DOHH2 (cell line): ENCODE measurements at regions not wholly inside any gene's neighbourhood (a gene's known extent, or its start where the extent isn't known, plus 50 kb on each side); places are given as distances from the start of the nearest gene placed in this dataset.

Source experiments
- EZH2phosphoT487 ChIP-seq: fragments of 200-600 bp; sonication (generic); IDR thresholded peaks from 2 replicates; pipeline ENCODE4 v1.6.1; 2017; ENCODE audit warnings: borderline replicate concordance, mild to moderate bottlenecking, antibody characterized with exemption, low read length, moderate library complexity, mixed read lengths
- TF ChIP-seq, protein P1 (sequence below): fragments of 200-600 bp; sonication (generic); IDR thresholded peaks from one replicate; pipeline ENCODE4 v1.5.1; 2014; ENCODE audit warnings: antibody characterized with exemption, mild to moderate bottlenecking, low read depth, low read length; ENCODE audit not compliant: poor library complexity, severe bottlenecking

DNA sequence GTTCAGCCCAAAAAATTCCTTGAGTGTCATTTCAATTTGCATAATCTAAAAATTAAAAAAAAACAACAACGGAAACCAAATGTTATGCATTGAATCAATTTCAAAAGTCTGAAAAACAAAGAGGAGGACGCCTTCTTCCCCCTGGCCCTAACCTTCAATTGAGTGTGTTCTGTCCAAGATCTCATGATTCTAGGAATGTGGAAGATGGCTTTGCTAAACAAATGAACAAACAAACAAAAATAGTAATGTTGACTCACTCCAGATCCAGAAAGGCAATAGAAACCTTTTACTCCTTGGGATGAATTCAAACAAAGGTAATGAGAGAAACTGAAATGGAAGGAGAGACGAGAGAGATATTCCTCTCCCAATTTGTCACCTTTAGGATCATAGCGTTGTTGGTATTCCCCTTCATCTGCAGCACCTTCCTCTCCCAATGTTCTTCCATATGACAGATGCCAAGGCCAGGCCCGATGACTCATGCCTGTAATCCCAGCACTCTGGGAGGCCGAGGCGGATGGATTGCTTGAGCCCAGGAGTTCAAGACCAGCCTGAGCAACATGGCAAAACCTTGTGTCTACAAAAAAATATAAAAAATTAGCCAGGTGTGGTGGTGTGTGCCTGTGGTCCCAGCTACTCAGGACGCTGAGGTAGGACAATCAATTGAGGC is 109.2 kb upstream of the ADGRF1 start:
- TF ChIP-seq, protein P1, sequence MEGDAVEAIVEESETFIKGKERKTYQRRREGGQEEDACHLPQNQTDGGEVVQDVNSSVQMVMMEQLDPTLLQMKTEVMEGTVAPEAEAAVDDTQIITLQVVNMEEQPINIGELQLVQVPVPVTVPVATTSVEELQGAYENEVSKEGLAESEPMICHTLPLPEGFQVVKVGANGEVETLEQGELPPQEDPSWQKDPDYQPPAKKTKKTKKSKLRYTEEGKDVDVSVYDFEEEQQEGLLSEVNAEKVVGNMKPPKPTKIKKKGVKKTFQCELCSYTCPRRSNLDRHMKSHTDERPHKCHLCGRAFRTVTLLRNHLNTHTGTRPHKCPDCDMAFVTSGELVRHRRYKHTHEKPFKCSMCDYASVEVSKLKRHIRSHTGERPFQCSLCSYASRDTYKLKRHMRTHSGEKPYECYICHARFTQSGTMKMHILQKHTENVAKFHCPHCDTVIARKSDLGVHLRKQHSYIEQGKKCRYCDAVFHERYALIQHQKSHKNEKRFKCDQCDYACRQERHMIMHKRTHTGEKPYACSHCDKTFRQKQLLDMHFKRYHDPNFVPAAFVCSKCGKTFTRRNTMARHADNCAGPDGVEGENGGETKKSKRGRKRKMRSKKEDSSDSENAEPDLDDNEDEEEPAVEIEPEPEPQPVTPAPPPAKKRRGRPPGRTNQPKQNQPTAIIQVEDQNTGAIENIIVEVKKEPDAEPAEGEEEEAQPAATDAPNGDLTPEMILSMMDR = no peak
- no peak for TF ChIP-seq EZH2phosphoT487
